Left ventricle myocardium superior (tissue), 1 donor: ENCODE measurements at regions not wholly inside any gene's neighbourhood (a gene's known extent, or its start where the extent isn't known, plus 50 kb on each side); places are given as distances from the start of the nearest gene placed in this dataset.
A peak's percentile ranks its signal among the peaks of the same experiment; 100 is the strongest.
"Not testable (repeated sequence)": the region's sequence is repeated elsewhere in the genome, so short reads cannot be mapped to it uniquely, and the experiment has no call there.

Experiments used
- ATAC-seq: fragments of 200-7000 bp; cut with Tn5 transposase; one replicate; pipeline ENCODE4 v1.9.1; 2020; ENCODE audit warnings: mild to moderate bottlenecking, moderate library complexity
- DNase-seq: peaks from one replicate; pipeline ENCODE4 v3.0.0-alpha.2; 2020
- intact Hi-C: fragments of 100-400 bp; cut with micrococcal nuclease; formaldehyde crosslinking; loops from one replicate; pipeline ENCODE4 v1.11.0; 2022
- donor health status: DM: no; HTN: yes; CAD: no; lungs with severe emphysema.

DNA sequence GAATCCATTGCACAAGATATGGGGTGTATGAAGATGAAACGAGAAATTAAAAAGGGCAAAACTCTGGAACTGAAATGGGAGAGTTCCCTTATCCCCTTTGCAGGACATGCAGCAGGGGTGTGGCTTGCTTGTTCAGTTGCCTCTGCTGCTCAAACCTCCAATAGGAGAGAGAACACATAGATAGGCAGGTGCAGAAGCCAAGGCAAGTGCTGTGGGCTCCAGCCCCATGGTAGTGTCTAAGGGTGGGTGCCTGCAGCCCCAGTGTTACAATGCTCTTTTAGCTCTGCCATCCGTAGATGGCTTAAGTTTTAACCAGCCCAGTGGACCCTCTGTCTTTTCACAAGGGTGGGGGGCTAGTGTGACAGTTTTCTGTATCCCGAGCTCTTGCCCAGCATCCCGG is 69.7 kb downstream of the CMAS start:
- DNase-seq (no peak), ATAC-seq (no peak)
- intact Hi-C loops, result no loop called here

DNA sequence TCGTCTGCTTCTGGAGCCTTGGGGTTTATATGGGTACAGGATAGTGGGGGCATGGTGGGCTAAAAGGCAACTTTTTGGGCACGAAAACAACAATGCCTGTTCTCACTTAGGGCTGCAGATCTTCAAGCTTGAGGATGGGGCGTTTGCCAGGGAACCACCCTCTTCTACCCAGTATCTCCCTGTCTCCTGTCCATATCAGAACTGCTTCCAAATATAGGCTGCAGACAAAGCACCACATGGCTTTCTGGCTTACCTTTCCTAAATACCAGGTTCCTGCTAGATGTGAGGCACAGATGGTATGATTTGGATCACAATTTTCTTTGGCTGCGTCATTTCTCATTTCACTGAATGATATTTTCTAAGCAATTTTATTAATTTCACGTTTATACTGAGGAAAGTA is 70.4 kb downstream of the CMAS start:
- DNase-seq, result no peak
- intact Hi-C loops, result no loop called here
- peak; percentile 70 for ATAC-seq

DNA sequence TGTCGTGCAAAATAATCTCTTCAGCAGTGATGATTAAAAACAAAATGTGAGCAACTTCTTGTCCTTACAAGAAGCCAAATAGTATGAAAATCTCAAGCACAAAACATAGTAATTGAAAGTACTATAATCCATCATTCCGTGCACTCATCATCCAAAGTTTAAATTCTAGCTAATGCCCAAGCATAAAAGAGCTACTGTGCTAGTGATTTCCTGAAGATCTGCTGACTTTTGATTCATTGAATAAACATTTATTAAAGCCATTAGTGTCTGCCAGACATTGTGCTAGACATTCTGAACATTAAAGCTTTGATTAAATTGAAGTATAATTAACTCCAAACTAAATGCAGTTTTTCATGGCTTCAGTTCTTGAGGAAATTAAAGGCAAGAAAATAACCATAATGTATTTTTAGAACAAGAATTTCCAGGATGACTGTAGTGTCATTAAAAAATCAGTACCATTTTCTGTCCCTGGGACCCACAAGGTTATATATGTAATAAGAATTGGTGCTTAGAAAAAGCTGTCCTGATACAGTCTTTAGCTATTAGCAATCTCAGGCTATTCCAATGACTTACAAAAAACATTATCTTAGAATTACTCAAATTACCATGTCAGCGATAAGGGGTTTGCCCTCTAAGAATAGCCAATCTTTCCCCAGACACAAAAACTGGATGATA is 71.7 kb downstream of the CMAS start:
- ATAC-seq (no peak), DNase-seq (no peak)
- intact Hi-C loops, result no loop called here

DNA sequence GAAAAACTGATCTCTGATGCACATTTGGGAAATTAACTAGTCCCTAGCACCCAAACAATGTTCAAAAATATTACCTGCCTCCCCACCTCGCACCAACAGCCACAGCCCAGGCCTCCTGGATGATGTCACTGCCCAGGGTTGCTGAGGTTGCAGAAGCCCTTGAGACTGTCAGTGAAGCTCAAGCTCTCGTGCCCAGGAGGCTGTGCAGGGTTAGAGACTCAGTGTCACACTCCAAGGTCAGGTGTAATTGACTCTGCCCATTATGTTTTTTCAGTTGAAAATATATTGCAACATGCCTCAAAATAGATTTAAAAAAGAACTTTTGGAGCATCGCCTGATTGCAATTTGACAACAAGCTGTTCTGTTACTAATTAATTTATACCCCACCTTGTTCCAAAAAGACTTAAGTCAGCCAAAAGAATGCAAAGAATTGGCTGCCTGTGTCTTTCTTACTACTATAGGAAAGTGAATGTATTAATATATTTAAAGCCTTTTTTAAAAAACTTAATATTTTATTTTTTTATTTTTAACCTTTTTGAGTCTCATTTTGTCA is 72.3 kb downstream of the CMAS start:
- intact Hi-C loops, result no loop called here
- DNase-seq, result no peak
- ATAC-seq, result no peak

DNA sequence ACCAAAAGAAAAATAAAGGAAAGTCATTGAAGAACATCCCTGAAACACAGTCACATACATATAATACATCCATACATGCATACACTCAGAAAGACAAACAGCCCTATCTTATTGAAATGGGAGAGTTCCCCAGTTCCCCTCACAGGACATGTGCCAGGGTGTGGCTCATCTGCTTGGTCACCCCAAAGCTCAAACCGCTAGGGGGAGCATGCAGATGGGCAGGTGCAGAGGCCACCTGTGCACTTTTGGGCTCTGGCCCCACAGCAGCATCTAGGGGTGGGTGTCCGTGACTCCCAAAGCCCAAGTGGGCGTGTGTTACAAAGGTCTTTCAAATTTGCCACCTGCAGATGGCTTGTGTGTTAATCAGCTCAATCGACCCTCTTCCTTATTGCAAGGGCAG is 75.2 kb downstream of the CMAS start:
- ATAC-seq (no peak), DNase-seq (no peak)
- intact Hi-C loops, result no loop called here

DNA sequence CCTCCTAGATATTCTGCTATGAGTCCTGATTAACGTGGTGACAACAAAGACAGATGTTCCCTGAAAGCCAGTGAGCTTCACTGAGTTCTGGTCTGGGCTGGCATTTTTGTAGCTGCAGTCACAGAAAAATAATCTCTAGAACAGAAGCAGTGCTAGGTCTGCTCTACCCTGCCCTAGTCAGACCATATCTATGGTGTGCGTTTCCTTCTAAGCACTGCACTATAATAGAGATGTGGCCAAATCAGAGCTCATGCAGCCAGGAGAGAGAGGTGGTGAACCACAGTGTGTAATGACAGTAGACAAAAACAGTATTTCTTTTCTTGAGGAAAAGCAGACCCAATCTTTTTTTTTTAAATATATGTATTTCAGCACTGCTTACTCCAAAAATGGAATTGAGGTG is 76.3 kb downstream of the CMAS start:
- intact Hi-C loops, result no loop called here

DNA sequence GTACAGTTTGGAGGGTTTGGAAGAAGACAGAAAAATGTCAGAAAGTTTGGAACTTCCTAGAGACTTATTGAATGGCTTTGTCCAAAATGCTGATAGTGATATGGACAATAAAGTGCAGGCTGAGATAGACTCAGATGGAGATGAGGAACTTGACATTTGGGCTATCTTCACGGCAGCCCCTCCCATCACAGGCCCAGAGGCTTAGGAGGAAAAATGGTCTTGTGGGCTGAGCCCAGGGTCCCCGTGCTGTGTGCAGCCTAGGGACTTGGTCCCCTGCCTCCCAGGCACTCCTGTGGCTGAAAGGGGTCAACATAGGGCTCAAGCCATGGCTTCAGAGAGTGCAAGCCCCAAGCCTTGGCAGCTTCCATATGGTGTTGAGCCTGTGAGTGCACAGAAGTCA is 79.0 kb downstream of the CMAS start:
- ATAC-seq (no peak), DNase-seq (no peak)
- intact Hi-C loops, result no loop called here

More for the DNA sequence above, 76.3 kb downstream of the CMAS start:
- no peak for DNase-seq
- ATAC-seq, result peak; percentile 30

DNA sequence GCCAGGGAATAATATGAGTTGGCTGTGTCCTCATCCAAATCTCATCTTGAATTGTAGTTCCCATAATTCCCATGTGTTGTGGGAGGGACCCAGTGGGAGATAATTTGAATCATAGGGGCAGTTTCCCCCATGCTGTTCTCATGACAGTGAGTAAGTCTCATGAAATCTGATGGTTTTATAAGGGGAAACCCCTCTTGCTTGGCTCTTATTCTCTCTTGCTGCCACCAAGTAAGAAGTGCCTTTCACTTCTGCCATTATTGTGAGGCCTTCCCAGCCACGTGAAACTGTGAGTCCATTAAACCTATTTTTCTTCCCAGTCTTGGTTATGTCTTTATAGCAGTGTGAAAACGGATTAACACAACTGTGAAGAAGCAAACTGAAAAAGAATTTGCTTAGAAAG is 80.1 kb downstream of the CMAS start:
- intact Hi-C loops, ATAC-seq, DNase-seq: not testable (repeated sequence)

DNA sequence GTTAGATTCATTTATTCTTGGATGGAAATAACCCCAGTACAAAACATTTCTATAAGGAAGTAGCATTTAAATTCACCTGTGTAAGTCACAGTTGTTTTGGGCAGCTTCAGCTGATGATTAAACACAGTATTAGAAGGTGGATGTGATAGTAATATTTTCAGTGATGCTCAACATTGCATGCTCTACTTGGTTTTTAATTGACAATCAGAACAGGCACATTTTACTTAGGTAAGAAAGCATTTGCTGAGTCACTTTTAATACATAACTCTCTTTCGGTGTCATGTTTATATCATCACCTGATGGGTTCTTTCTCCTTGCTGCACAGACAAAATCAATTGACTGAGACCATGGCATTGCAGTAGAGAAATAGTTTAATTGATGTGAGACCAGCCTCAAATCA is 80.7 kb downstream of the CMAS start:
- intact Hi-C loops, result no loop called here
- DNase-seq, result no peak
- ATAC-seq, result no peak

DNA sequence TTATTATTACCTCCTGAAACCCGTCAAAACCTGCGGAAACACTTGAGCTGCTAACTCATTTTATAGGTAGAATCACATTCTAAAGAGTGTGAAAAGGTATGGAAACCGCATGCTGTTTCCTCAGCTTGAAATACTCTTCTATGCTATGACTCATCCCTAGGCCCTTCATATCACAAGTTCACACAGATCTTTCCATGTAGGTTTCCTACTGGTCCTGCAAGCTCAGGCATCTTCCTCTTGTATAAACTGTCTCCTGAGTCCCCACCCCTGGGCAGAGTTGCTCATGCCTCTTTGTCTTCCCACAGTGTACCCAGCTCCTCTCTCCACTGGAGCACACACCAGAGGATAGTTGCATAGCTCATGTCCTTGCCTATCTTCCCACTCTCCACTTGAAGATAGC is 84.7 kb downstream of the CMAS start:
- no peak for ATAC-seq
- DNase-seq, result no peak
- intact Hi-C loops, result no loop called here

DNA sequence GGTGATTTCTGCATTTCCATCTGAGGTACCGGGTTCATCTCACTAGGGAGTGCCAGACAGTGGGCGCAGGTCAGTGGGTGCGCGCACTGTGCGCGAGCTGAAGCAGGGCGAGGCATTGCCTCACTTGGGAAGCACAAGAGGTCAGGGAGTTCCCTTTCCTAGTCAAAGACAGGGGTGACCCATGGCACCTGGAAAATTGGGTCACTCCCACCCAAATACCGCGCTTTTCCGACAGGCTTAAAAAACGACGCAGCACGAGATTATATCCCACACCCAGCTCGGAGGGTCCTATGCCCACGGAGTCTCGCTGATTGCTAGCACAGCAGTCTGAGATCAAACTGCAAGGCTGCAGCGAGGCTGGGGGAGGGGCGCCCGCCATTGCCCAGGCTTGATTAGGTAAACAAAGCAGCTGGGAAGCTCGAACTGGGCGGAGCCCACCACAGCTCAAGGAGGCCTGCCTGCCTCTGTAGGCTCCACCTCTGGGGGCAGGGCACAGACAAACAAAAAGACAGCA is 90.6 kb downstream of the CMAS start:
- intact Hi-C loops, ATAC-seq, DNase-seq: not testable (repeated sequence)
